ENCODE measurements at regions not wholly inside any gene's neighbourhood (a gene's known extent, or its start where the extent isn't known, plus 50 kb on each side); places are given as distances from the start of the nearest gene placed in this dataset.

DNA sequence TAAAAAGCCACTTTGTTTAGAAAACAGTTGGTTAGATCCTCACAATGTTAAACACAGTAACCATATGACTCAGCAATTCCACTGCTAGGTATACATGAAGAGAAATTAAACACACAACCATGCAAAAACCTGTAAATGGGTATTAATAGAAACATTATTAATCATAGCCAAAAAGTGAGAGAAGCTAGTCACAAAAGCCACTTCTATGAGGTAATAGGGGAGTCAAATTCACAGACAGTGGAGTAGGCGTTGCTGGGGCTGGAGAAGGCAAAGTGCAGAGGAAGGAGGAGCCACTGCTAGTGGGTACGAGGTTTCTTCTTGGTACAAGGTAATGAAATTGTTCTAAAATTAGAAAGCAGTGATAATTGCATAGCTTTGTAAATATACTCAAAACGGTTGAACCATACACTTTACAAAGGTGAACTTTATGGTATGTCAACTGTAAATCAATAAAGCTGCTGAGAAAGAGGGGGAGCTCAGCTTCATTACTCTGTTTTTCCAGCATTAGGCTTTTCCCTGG, 364.4 kb downstream of the GADD45G start (continued):
- TF ChIP-seq MXI1 (IDR thresholded peaks at IDR 0.05; ENCODE audit: low read depth, low read length) = no peak
- TF ChIP-seq YY1 (IDR thresholded peaks at IDR 0.05; ENCODE audit: low read depth) = no peak
- TF ChIP-seq TCF12 (IDR thresholded peaks at IDR 0.05) = no peak
- no peak for TF ChIP-seq GATA2 (CRISPR knock-in tag; IDR thresholded peaks at IDR 0.05)

DNA sequence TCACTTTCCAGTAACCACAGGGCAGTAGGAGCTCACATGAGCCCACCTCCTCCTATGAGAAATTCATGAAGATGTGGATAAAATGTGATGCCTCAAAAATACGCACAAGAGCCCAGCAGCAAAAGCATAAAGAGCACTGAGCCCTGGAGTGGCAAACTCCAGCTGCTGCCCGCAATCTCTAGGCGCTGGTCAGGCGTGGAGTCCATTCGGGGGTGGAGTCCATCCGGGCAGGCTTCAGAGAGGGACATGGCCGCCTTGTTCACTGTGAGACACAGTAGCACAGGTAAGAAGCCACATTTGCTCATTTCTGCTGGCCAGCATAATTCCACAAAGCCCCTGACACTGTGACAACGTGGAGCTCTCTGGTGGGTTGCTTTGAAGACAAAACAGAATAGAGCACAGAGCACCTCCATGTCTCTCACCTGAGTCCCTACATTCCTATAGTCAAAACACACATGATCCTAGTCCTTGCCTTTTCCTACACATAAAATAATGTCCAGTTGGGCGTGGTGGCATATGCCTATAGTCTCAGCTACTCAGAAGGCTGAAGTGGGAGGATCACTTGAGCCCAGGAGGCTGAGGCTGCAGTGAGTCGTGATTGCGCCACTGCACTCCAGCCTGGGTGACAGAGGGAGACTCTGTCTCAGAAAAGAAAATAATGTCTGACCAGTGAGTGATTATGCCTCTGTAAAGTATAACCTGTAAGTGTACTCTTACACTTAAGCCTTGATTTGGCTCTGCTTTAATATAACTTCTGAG, 365.2 kb downstream of the GADD45G start:
- no peak overlapping the region for H2AFZ ChIP-seq (ENCODE audit: low read depth)
- ChIA-PET CTCF (interaction anchor here (1.1 kb wide), 1 partner anchor 8 kb away, joined by 3 read pairs; no protein-coding TSS in a partner anchor), POLR2A (no interaction called here)
- H3F3A ChIP-seq (replicated peaks; ENCODE audit: insufficient read depth) = no peaks in the 10 kb centered on the region
- H3K79me2 ChIP-seq (ENCODE audit: insufficient read depth) = no peaks in the 10 kb centered on the region
- H3K36me3 ChIP-seq (replicated peaks in 1 of 2; ENCODE audit: control insufficient read depth in 1 of 2, insufficient read depth in 2 of 2, low read length in 1 of 2) = no peaks in the 10 kb centered on the region
- no peak overlapping the region for H3K4me3 ChIP-seq (ENCODE audit: low read depth in 2 of 2, low read length in 1 of 2)
- TF ChIP-seq EZH2phosphoT487 (IDR thresholded peaks at IDR 0.05; ENCODE audit: borderline replicate concordance, low read depth) = no peak
- no peaks in the 10 kb centered on the region for H4K20me1 ChIP-seq (ENCODE audit: insufficient read depth)
- H3K4me2 ChIP-seq = no peak overlapping the region
- no peak overlapping the region for H3K27ac ChIP-seq (ENCODE audit: low read depth in 2 of 2, low read length in 1 of 2)
- WGBS (ENCODE audit: low lambda C conversion rate) = 51% methylated on average over 6 of the region's 11 CpGs
- no peaks in the 10 kb centered on the region for H3K9me2 ChIP-seq
- no peak for DNase-seq
- no peak overlapping the region for H3K9ac ChIP-seq
- H3K9me3 ChIP-seq = no peaks in the 10 kb centered on the region
- no peaks in the 10 kb centered on the region for H3K4me1 ChIP-seq (ENCODE audit: control insufficient read depth in 1 of 2, insufficient read depth in 2 of 2, low read depth in 1 of 2, low read length in 1 of 2)
- no peaks in the 10 kb centered on the region for H3K27me3 ChIP-seq (ENCODE audit: insufficient read depth)

DNA sequence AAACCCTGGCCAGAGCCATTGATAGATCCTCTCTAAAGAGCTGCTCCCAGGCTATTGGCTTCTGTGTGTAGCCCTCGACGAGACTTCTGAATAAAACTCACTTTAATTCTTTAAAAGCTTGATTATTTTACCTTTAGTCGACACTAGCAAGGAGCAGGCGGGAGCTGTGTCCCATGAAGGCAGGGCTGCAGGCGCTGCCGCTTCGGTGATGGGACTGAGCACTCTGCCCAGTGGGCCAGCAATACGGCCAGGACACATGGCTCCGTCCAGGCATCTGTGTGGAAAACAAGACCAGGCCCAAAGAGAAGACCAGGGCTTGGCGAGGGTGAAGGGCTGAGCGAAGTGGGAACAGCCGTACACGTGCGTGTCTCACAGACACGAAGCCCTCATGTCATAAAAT, 365.9 kb downstream of the GADD45G start:
- H3K4me2 ChIP-seq = no peak overlapping the region
- H3F3A ChIP-seq (replicated peaks; ENCODE audit: insufficient read depth) = no peaks in the 10 kb centered on the region
- H2AFZ ChIP-seq (ENCODE audit: low read depth) = no peak overlapping the region
- no peaks in the 10 kb centered on the region for H3K9me3 ChIP-seq
- H4K20me1 ChIP-seq (ENCODE audit: insufficient read depth) = no peaks in the 10 kb centered on the region
- H3K4me3 ChIP-seq (ENCODE audit: low read depth in 2 of 2, low read length in 1 of 2) = no peak overlapping the region
- H3K9me2 ChIP-seq = no peaks in the 10 kb centered on the region
- POLR2A ChIA-PET = no interaction called here
- no peak overlapping the region for H3K27ac ChIP-seq (ENCODE audit: low read depth in 2 of 2, low read length in 1 of 2)
- CTCF ChIA-PET = interaction anchor here (0.6 kb wide), 1 partner anchor 118 kb away, joined by 3 read pairs; no protein-coding TSS in a partner anchor
- no peaks in the 10 kb centered on the region for H3K36me3 ChIP-seq (replicated peaks in 1 of 2; ENCODE audit: control insufficient read depth in 1 of 2, insufficient read depth in 2 of 2, low read length in 1 of 2)
- no peaks in the 10 kb centered on the region for H3K79me2 ChIP-seq (ENCODE audit: insufficient read depth)
- H3K9ac ChIP-seq = no peak overlapping the region
- TF ChIP-seq GABPA (IDR thresholded peaks at IDR 0.05; ENCODE audit: low read depth) (no peak), POLR2AphosphoS5 (IDR thresholded peaks at IDR 0.05; ENCODE audit: low read depth, low read length) (no peak), SIN3A (IDR thresholded peaks at IDR 0.05; ENCODE audit: borderline replicate concordance, low read depth, low read length) (no peak), MXI1 (IDR thresholded peaks at IDR 0.05; ENCODE audit: low read depth, low read length) (no peak), TEAD4 (IDR thresholded peaks at IDR 0.05; ENCODE audit: borderline replicate concordance, insufficient read depth) (no peak), JUND (IDR thresholded peaks at IDR 0.05) (no peak), FOSL2 (IDR thresholded peaks at IDR 0.05; ENCODE audit: borderline replicate concordance, low read depth) (no peak), NFIC (IDR thresholded peaks at IDR 0.05; ENCODE audit: borderline replicate concordance) (no peak), MEF2A (IDR thresholded peaks at IDR 0.05; ENCODE audit: borderline replicate concordance, low read depth) (no peak), EP300 (IDR thresholded peaks at IDR 0.05; ENCODE audit: borderline replicate concordance in 1 of 2, low read depth in 1 of 2, low read length in 1 of 2) (no peak), RCOR1 (IDR thresholded peaks at IDR 0.05; ENCODE audit: low read length) (no peak)
- TF ChIP-seq, protein P1, sequence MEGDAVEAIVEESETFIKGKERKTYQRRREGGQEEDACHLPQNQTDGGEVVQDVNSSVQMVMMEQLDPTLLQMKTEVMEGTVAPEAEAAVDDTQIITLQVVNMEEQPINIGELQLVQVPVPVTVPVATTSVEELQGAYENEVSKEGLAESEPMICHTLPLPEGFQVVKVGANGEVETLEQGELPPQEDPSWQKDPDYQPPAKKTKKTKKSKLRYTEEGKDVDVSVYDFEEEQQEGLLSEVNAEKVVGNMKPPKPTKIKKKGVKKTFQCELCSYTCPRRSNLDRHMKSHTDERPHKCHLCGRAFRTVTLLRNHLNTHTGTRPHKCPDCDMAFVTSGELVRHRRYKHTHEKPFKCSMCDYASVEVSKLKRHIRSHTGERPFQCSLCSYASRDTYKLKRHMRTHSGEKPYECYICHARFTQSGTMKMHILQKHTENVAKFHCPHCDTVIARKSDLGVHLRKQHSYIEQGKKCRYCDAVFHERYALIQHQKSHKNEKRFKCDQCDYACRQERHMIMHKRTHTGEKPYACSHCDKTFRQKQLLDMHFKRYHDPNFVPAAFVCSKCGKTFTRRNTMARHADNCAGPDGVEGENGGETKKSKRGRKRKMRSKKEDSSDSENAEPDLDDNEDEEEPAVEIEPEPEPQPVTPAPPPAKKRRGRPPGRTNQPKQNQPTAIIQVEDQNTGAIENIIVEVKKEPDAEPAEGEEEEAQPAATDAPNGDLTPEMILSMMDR (IDR thresholded peaks at IDR 0.05) = no peak
- TF ChIP-seq, protein P2, sequence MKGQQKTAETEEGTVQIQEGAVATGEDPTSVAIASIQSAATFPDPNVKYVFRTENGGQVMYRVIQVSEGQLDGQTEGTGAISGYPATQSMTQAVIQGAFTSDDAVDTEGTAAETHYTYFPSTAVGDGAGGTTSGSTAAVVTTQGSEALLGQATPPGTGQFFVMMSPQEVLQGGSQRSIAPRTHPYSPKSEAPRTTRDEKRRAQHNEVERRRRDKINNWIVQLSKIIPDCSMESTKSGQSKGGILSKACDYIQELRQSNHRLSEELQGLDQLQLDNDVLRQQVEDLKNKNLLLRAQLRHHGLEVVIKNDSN (IDR thresholded peaks at IDR 0.05; ENCODE audit: borderline replicate concordance, low read depth) = no peak
- TF ChIP-seq, protein P3, sequence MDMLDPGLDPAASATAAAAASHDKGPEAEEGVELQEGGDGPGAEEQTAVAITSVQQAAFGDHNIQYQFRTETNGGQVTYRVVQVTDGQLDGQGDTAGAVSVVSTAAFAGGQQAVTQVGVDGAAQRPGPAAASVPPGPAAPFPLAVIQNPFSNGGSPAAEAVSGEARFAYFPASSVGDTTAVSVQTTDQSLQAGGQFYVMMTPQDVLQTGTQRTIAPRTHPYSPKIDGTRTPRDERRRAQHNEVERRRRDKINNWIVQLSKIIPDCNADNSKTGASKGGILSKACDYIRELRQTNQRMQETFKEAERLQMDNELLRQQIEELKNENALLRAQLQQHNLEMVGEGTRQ (IDR thresholded peaks at IDR 0.05; ENCODE audit: borderline replicate concordance, low read depth, low read length) = no peak
- TF ChIP-seq, protein P4, sequence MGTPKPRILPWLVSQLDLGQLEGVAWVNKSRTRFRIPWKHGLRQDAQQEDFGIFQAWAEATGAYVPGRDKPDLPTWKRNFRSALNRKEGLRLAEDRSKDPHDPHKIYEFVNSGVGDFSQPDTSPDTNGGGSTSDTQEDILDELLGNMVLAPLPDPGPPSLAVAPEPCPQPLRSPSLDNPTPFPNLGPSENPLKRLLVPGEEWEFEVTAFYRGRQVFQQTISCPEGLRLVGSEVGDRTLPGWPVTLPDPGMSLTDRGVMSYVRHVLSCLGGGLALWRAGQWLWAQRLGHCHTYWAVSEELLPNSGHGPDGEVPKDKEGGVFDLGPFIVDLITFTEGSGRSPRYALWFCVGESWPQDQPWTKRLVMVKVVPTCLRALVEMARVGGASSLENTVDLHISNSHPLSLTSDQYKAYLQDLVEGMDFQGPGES (IDR thresholded peaks at IDR 0.05; ENCODE audit: low read depth, low read length) = no peak
- no peak for DNase-seq
- H3K27me3 ChIP-seq (ENCODE audit: insufficient read depth) = no peaks in the 10 kb centered on the region
- 67% methylated on average over 14 of the region's 15 CpGs for WGBS (ENCODE audit: low lambda C conversion rate)
- no peaks in the 10 kb centered on the region for H3K4me1 ChIP-seq (ENCODE audit: control insufficient read depth in 1 of 2, insufficient read depth in 2 of 2, low read depth in 1 of 2, low read length in 1 of 2)

Data from SK-N-SH (cell line).